C4-2B (cell line): ENCODE measurements at regions not wholly inside any gene's neighbourhood (a gene's known extent, or its start where the extent isn't known, plus 50 kb on each side); places are given as distances from the start of the nearest gene placed in this dataset.

Experiments used
- CTCF ChIP-seq: fragments of 450-650 bp; conservative IDR thresholded peaks from 2 replicates; pipeline ENCODE4 v1.5.1; 2017; ENCODE audit warnings: mild to moderate bottlenecking
- ZFX ChIP-seq: fragments of 450-650 bp; IDR thresholded peaks from 2 replicates; pipeline ENCODE4 v1.6.1; 2017

GRCh38 chr2:176991411-176991810 is 221.2 kb upstream of the HNRNPA3 start:
- TF ChIP-seq CTCF (no peak), ZFX (no peak)
